Stimulated activated naive CD8-positive, alpha-beta T cell treated with anti-CD3 and anti-CD28 coated beads, Interleukin-15, Interleukin-2, amounts not matched to agents 100 ng/mL and 50 ng/mL, for 24 hours (primary cell): ENCODE measurements at regions not wholly inside any gene's neighbourhood (a gene's known extent, or its start where the extent isn't known, plus 50 kb on each side); places are given as distances from the start of the nearest gene placed in this dataset.

Source experiments
- H3K27ac Mint-ChIP-seq: one replicate; pipeline ENCODE4 v1.8.0; 2021; ENCODE audit warnings: mild to moderate bottlenecking, mixed read lengths
- H3K27me3 Mint-ChIP-seq: one replicate; pipeline ENCODE4 v1.8.0; 2021; ENCODE audit warnings: mixed read lengths
- H3K36me3 Mint-ChIP-seq: one replicate; pipeline ENCODE4 v1.8.0; 2021; ENCODE audit warnings: low read depth, mixed read lengths
- H3K4me1 Mint-ChIP-seq: one replicate; pipeline ENCODE4 v1.8.0; 2021; ENCODE audit warnings: low read depth, mixed read lengths
- H3K4me3 Mint-ChIP-seq: one replicate; pipeline ENCODE4 v1.8.0; 2021; ENCODE audit warnings: mild to moderate bottlenecking, mixed read lengths
- H3K9me3 Mint-ChIP-seq: one replicate; pipeline ENCODE4 v1.8.0; 2021; ENCODE audit warnings: mixed read lengths

- Mint-ChIP-seq H3K36me3 (no peaks in the 10 kb centered on the region), H3K27me3 (peaks cover 14% of the 10 kb centered on the region), H3K4me1 (no peaks in the 10 kb centered on the region), H3K27ac (no peak overlapping the region), H3K4me3 (no peak overlapping the region), H3K9me3 (peaks cover 16% of the 10 kb centered on the region)
Measured at GRCh38 chr7:156560696-156561095, 79.9 kb upstream of the RNF32 start.

- Mint-ChIP-seq H3K27ac (no peak overlapping the region), H3K9me3 (peaks cover 16% of the 10 kb centered on the region), H3K4me3 (no peak overlapping the region), H3K4me1 (no peaks in the 10 kb centered on the region), H3K27me3 (peaks cover 14% of the 10 kb centered on the region), H3K36me3 (no peaks in the 10 kb centered on the region)
Measured at GRCh38 chr7:156560075-156560474, 80.5 kb upstream of the RNF32 start.

- Mint-ChIP-seq H3K36me3 (no peaks in the 10 kb centered on the region), H3K27ac (no peak overlapping the region), H3K27me3 (peaks cover 14% of the 10 kb centered on the region), H3K4me3 (no peak overlapping the region), H3K9me3 (peaks cover 8% of the 10 kb centered on the region), H3K4me1 (no peaks in the 10 kb centered on the region)
Measured at GRCh38 chr7:156559001-156559400, 81.6 kb upstream of the RNF32 start.

GRCh38 chr7:156558198-156558597 lies 82.4 kb upstream of the RNF32 start:
- Mint-ChIP-seq H3K4me3 (no peak overlapping the region), H3K9me3 (peaks cover under 1% of the 10 kb centered on the region), H3K36me3 (no peaks in the 10 kb centered on the region), H3K4me1 (no peaks in the 10 kb centered on the region), H3K27me3 (peaks cover 14% of the 10 kb centered on the region), H3K27ac (no peak overlapping the region)

- Mint-ChIP-seq H3K4me3 (no peak overlapping the region), H3K27me3 (peaks cover 6% of the 10 kb centered on the region), H3K4me1 (no peaks in the 10 kb centered on the region), H3K9me3 (no peaks in the 10 kb centered on the region), H3K36me3 (no peaks in the 10 kb centered on the region), H3K27ac (no peak overlapping the region)
Measured at GRCh38 chr7:156556083-156556482, 84.5 kb upstream of the RNF32 start.

- Mint-ChIP-seq H3K4me1 (no peaks in the 10 kb centered on the region), H3K27me3 (peaks cover 1% of the 10 kb centered on the region), H3K27ac (no peak overlapping the region), H3K9me3 (no peaks in the 10 kb centered on the region), H3K4me3 (no peak overlapping the region), H3K36me3 (no peaks in the 10 kb centered on the region)
Measured at GRCh38 chr7:156554488-156554887, 86.1 kb upstream of the RNF32 start.

GRCh38 chr7:156549636-156550035 lies 90.9 kb upstream of the RNF32 start:
- no peaks in the 10 kb centered on the region for H3K36me3 Mint-ChIP-seq
- H3K4me1 Mint-ChIP-seq, result no peaks in the 10 kb centered on the region
- H3K4me3 Mint-ChIP-seq, result no peak overlapping the region
- no peak overlapping the region for H3K27ac Mint-ChIP-seq
- H3K27me3 Mint-ChIP-seq, result peaks cover 14% of the 10 kb centered on the region
- H3K9me3 Mint-ChIP-seq, result peaks cover 7% of the 10 kb centered on the region

- H3K27me3 Mint-ChIP-seq, result peaks cover 14% of the 10 kb centered on the region
- H3K36me3 Mint-ChIP-seq, result no peaks in the 10 kb centered on the region
- peaks cover 7% of the 10 kb centered on the region for H3K9me3 Mint-ChIP-seq
- no peaks in the 10 kb centered on the region for H3K4me1 Mint-ChIP-seq
- no peak overlapping the region for H3K27ac Mint-ChIP-seq
- no peak overlapping the region for H3K4me3 Mint-ChIP-seq
Measured at GRCh38 chr7:156547884-156548561, 92.6 kb upstream of the RNF32 start.

GRCh38 chr7:156545979-156546378 lies 94.6 kb upstream of the RNF32 start:
- Mint-ChIP-seq H3K27me3 (peaks cover 14% of the 10 kb centered on the region), H3K36me3 (no peaks in the 10 kb centered on the region), H3K9me3 (peaks cover 7% of the 10 kb centered on the region), H3K4me1 (no peaks in the 10 kb centered on the region), H3K4me3 (no peak overlapping the region), H3K27ac (no peak overlapping the region)

- H3K4me1 Mint-ChIP-seq, result no peaks in the 10 kb centered on the region
- no peak overlapping the region for H3K4me3 Mint-ChIP-seq
- peaks cover 14% of the 10 kb centered on the region for H3K27me3 Mint-ChIP-seq
- peaks cover 7% of the 10 kb centered on the region for H3K9me3 Mint-ChIP-seq
- H3K36me3 Mint-ChIP-seq, result no peaks in the 10 kb centered on the region
- H3K27ac Mint-ChIP-seq, result no peak overlapping the region
Measured at GRCh38 chr7:156544919-156545715, 95.5 kb upstream of the RNF32 start.

GRCh38 chr7:156543699-156544598 lies 96.6 kb upstream of the RNF32 start:
- H3K4me3 Mint-ChIP-seq, result no peak overlapping the region
- H3K27ac Mint-ChIP-seq, result no peak overlapping the region
- H3K9me3 Mint-ChIP-seq, result peaks cover 7% of the 10 kb centered on the region
- no peaks in the 10 kb centered on the region for H3K4me1 Mint-ChIP-seq
- H3K36me3 Mint-ChIP-seq, result no peaks in the 10 kb centered on the region
- H3K27me3 Mint-ChIP-seq, result peaks cover 10% of the 10 kb centered on the region

GRCh38 chr7:156540619-156541165 lies 99.9 kb upstream of the RNF32 start:
- Mint-ChIP-seq H3K4me3 (no peak overlapping the region), H3K36me3 (no peaks in the 10 kb centered on the region), H3K4me1 (no peaks in the 10 kb centered on the region), H3K9me3 (no peaks in the 10 kb centered on the region), H3K27me3 (no peaks in the 10 kb centered on the region), H3K27ac (no peak overlapping the region)

GRCh38 chr7:156539999-156540398 lies 100.6 kb upstream of the RNF32 start:
- H3K27me3 Mint-ChIP-seq, result no peaks in the 10 kb centered on the region
- H3K36me3 Mint-ChIP-seq, result no peaks in the 10 kb centered on the region
- no peaks in the 10 kb centered on the region for H3K4me1 Mint-ChIP-seq

GRCh38 chr7:156537006-156537405 lies 103.6 kb upstream of the RNF32 start:
- Mint-ChIP-seq H3K4me3 (no peak overlapping the region), H3K27ac (no peak overlapping the region), H3K9me3 (no peaks in the 10 kb centered on the region), H3K36me3 (no peaks in the 10 kb centered on the region), H3K4me1 (no peaks in the 10 kb centered on the region), H3K27me3 (no peaks in the 10 kb centered on the region)

More at GRCh38 chr7:156539999-156540398, 100.6 kb upstream of the RNF32 start:
- no peak overlapping the region for H3K27ac Mint-ChIP-seq
- H3K4me3 Mint-ChIP-seq, result no peak overlapping the region
- H3K9me3 Mint-ChIP-seq, result no peaks in the 10 kb centered on the region

GRCh38 chr7:156534925-156535324 lies 105.6 kb upstream of the RNF32 start:
- Mint-ChIP-seq H3K4me1 (no peaks in the 10 kb centered on the region), H3K27ac (no peak overlapping the region), H3K36me3 (no peaks in the 10 kb centered on the region), H3K9me3 (no peaks in the 10 kb centered on the region), H3K4me3 (no peak overlapping the region), H3K27me3 (no peaks in the 10 kb centered on the region)
